ENCODE measurements at regions not wholly inside any gene's neighbourhood (a gene's known extent, or its start where the extent isn't known, plus 50 kb on each side); places are given as distances from the start of the nearest gene placed in this dataset.

GRCh38 chr9:135249711-135250110, 162.2 kb downstream of the OLFM1 start:
- Mint-ChIP-seq H3K27me3 (no peaks in the 10 kb centered on the region), H3K27ac (no peak overlapping the region), H3K4me1 (no peaks in the 10 kb centered on the region), H3K9me3 (peaks cover 0 to 1% (median 0%) of the 10 kb centered on the region in 7 donors), H3K36me3 (no peaks in the 10 kb centered on the region), H3K4me3 (no peak overlapping the region)
- no peaks in the 10 kb centered on the region for H3K4me1 ChIP-seq (ENCODE audit: control insufficient read depth, insufficient read depth, low read length, poor library complexity, severe bottlenecking)
- no peak for ATAC-seq (ENCODE audit: low read depth in 2 of 2)
- H3K27me3 ChIP-seq (ENCODE audit: control insufficient read depth, insufficient read depth, low read length), result no peaks in the 10 kb centered on the region
- no peak for DNase-seq
- H3K27ac ChIP-seq (ENCODE audit: insufficient read depth, low read length, poor library complexity, severe bottlenecking), result no peak overlapping the region
- no peaks in the 10 kb centered on the region for H3K36me3 ChIP-seq (ENCODE audit: control insufficient read depth, insufficient read depth, low read length)
- no peak overlapping the region for H3K4me3 ChIP-seq (ENCODE audit: low read depth, low read length)
- H3K9me3 ChIP-seq (ENCODE audit: control insufficient read depth in 2 of 2, low read length in 2 of 2), result no peaks in the 10 kb centered on the region

- H3K4me3 Mint-ChIP-seq, result no peak overlapping the region
- no peak overlapping the region for H3K4me3 ChIP-seq (ENCODE audit: low read depth, low read length)
- no peaks in the 10 kb centered on the region for H3K36me3 ChIP-seq (ENCODE audit: control insufficient read depth, insufficient read depth, low read length)
- H3K4me1 ChIP-seq (ENCODE audit: control insufficient read depth, insufficient read depth, low read length, poor library complexity, severe bottlenecking), result no peaks in the 10 kb centered on the region
- no peaks in the 10 kb centered on the region for H3K9me3 Mint-ChIP-seq
- no peaks in the 10 kb centered on the region for H3K9me3 ChIP-seq (ENCODE audit: control insufficient read depth in 2 of 2, low read length in 2 of 2)
- H3K27ac ChIP-seq (ENCODE audit: insufficient read depth, low read length, poor library complexity, severe bottlenecking), result no peak overlapping the region
- ATAC-seq (ENCODE audit: low read depth in 2 of 2), result no peak
- no peaks in the 10 kb centered on the region for H3K4me1 Mint-ChIP-seq
- no peaks in the 10 kb centered on the region for H3K27me3 Mint-ChIP-seq
- no peaks in the 10 kb centered on the region for H3K36me3 Mint-ChIP-seq
- H3K27me3 ChIP-seq (ENCODE audit: control insufficient read depth, insufficient read depth, low read length), result no peaks in the 10 kb centered on the region
- DNase-seq, result no peak
- H3K27ac Mint-ChIP-seq, result no peak overlapping the region
These were observed 163.9 kb downstream of the OLFM1 start for GRCh38 chr9:135251331-135251761.

- Histone ChIP-seq H3K9me3 (ENCODE audit: control insufficient read depth in 2 of 2, low read length in 2 of 2) (no peaks in the 10 kb centered on the region), H3K4me1 (ENCODE audit: control insufficient read depth, insufficient read depth, low read length, poor library complexity, severe bottlenecking) (no peaks in the 10 kb centered on the region), H3K36me3 (ENCODE audit: control insufficient read depth, insufficient read depth, low read length) (no peaks in the 10 kb centered on the region), H3K4me3 (ENCODE audit: low read depth, low read length) (no peak overlapping the region), H3K27ac (ENCODE audit: insufficient read depth, low read length, poor library complexity, severe bottlenecking) (no peak overlapping the region), H3K27me3 (ENCODE audit: control insufficient read depth, insufficient read depth, low read length) (no peaks in the 10 kb centered on the region)
- H3K4me3 Mint-ChIP-seq, result no peak overlapping the region
- no peak for DNase-seq
- no peaks in the 10 kb centered on the region for H3K27me3 Mint-ChIP-seq
- no peaks in the 10 kb centered on the region for H3K36me3 Mint-ChIP-seq
- H3K27ac Mint-ChIP-seq, result no peak overlapping the region
- H3K4me1 Mint-ChIP-seq, result no peaks in the 10 kb centered on the region
- no peaks in the 10 kb centered on the region for H3K9me3 Mint-ChIP-seq
- ATAC-seq (ENCODE audit: low read depth in 2 of 2), result no peak
These were observed 164.7 kb downstream of the OLFM1 start for GRCh38 chr9:135251996-135252760.

- Mint-ChIP-seq H3K4me1 (no peaks in the 10 kb centered on the region), H3K4me3 (no peak overlapping the region), H3K27me3 (no peaks in the 10 kb centered on the region), H3K9me3 (no peaks in the 10 kb centered on the region), H3K27ac (no peak overlapping the region), H3K36me3 (no peaks in the 10 kb centered on the region)
- Histone ChIP-seq H3K27me3 (ENCODE audit: control insufficient read depth, insufficient read depth, low read length) (no peaks in the 10 kb centered on the region), H3K36me3 (ENCODE audit: control insufficient read depth, insufficient read depth, low read length) (no peaks in the 10 kb centered on the region), H3K4me1 (ENCODE audit: control insufficient read depth, insufficient read depth, low read length, poor library complexity, severe bottlenecking) (no peaks in the 10 kb centered on the region), H3K4me3 (ENCODE audit: low read depth, low read length) (no peak overlapping the region), H3K9me3 (ENCODE audit: control insufficient read depth in 2 of 2, low read length in 2 of 2) (no peaks in the 10 kb centered on the region), H3K27ac (ENCODE audit: insufficient read depth, low read length, poor library complexity, severe bottlenecking) (no peak overlapping the region)
- DNase-seq, result no peak
- ATAC-seq (ENCODE audit: low read depth in 2 of 2), result no peak
These were observed 165.5 kb downstream of the OLFM1 start for GRCh38 chr9:135252980-135253304.

- no peak for DNase-seq
These were observed 166.0 kb downstream of the OLFM1 start for GRCh38 chr9:135253305-135254004.

GRCh38 chr9:135254176-135255032, 166.9 kb downstream of the OLFM1 start:
- Mint-ChIP-seq H3K27me3 (no peaks in the 10 kb centered on the region), H3K27ac (no peak overlapping the region), H3K4me1 (no peaks in the 10 kb centered on the region), H3K4me3 (no peak overlapping the region), H3K9me3 (no peaks in the 10 kb centered on the region), H3K36me3 (no peaks in the 10 kb centered on the region)
- DNase-seq (no peak), ATAC-seq (ENCODE audit: low read depth in 2 of 2) (no peak)
- Histone ChIP-seq H3K27me3 (ENCODE audit: control insufficient read depth, insufficient read depth, low read length) (no peaks in the 10 kb centered on the region), H3K9me3 (ENCODE audit: control insufficient read depth in 2 of 2, low read length in 2 of 2) (no peaks in the 10 kb centered on the region), H3K27ac (ENCODE audit: insufficient read depth, low read length, poor library complexity, severe bottlenecking) (no peak overlapping the region), H3K4me1 (ENCODE audit: control insufficient read depth, insufficient read depth, low read length, poor library complexity, severe bottlenecking) (no peaks in the 10 kb centered on the region), H3K36me3 (ENCODE audit: control insufficient read depth, insufficient read depth, low read length) (no peaks in the 10 kb centered on the region), H3K4me3 (ENCODE audit: low read depth, low read length) (no peak overlapping the region)

More at GRCh38 chr9:135253305-135254004, 166.0 kb downstream of the OLFM1 start:
- no peak for ATAC-seq (ENCODE audit: low read depth in 2 of 2)
- no peaks in the 10 kb centered on the region for H3K4me1 Mint-ChIP-seq
- H3K9me3 ChIP-seq (ENCODE audit: control insufficient read depth in 2 of 2, low read length in 2 of 2), result no peaks in the 10 kb centered on the region
- no peak overlapping the region for H3K27ac ChIP-seq (ENCODE audit: insufficient read depth, low read length, poor library complexity, severe bottlenecking)
- H3K36me3 Mint-ChIP-seq, result no peaks in the 10 kb centered on the region
- no peaks in the 10 kb centered on the region for H3K4me1 ChIP-seq (ENCODE audit: control insufficient read depth, insufficient read depth, low read length, poor library complexity, severe bottlenecking)
- no peaks in the 10 kb centered on the region for H3K27me3 Mint-ChIP-seq
- H3K4me3 ChIP-seq (ENCODE audit: low read depth, low read length), result no peak overlapping the region
- no peak overlapping the region for H3K4me3 Mint-ChIP-seq
- no peaks in the 10 kb centered on the region for H3K27me3 ChIP-seq (ENCODE audit: control insufficient read depth, insufficient read depth, low read length)
- no peaks in the 10 kb centered on the region for H3K9me3 Mint-ChIP-seq
- no peaks in the 10 kb centered on the region for H3K36me3 ChIP-seq (ENCODE audit: control insufficient read depth, insufficient read depth, low read length)
- no peak overlapping the region for H3K27ac Mint-ChIP-seq

- Mint-ChIP-seq H3K27me3 (no peaks in the 10 kb centered on the region), H3K36me3 (no peaks in the 10 kb centered on the region), H3K27ac (no peak overlapping the region), H3K4me1 (no peaks in the 10 kb centered on the region), H3K4me3 (no peak overlapping the region), H3K9me3 (no peaks in the 10 kb centered on the region)
- no peak for ATAC-seq (ENCODE audit: low read depth in 2 of 2)
- no peaks in the 10 kb centered on the region for H3K4me1 ChIP-seq (ENCODE audit: control insufficient read depth, insufficient read depth, low read length, poor library complexity, severe bottlenecking)
- H3K36me3 ChIP-seq (ENCODE audit: control insufficient read depth, insufficient read depth, low read length), result no peaks in the 10 kb centered on the region
- no peak overlapping the region for H3K27ac ChIP-seq (ENCODE audit: insufficient read depth, low read length, poor library complexity, severe bottlenecking)
- no peak overlapping the region for H3K4me3 ChIP-seq (ENCODE audit: low read depth, low read length)
- no peaks in the 10 kb centered on the region for H3K9me3 ChIP-seq (ENCODE audit: control insufficient read depth in 2 of 2, low read length in 2 of 2)
- no peaks in the 10 kb centered on the region for H3K27me3 ChIP-seq (ENCODE audit: control insufficient read depth, insufficient read depth, low read length)
- no peak for DNase-seq
These were observed 167.8 kb downstream of the OLFM1 start for GRCh38 chr9:135255033-135255840.
